ENCODE measurements at regions not wholly inside any gene's neighbourhood (a gene's known extent, or its start where the extent isn't known, plus 50 kb on each side); places are given as distances from the start of the nearest gene placed in this dataset.

DNA sequence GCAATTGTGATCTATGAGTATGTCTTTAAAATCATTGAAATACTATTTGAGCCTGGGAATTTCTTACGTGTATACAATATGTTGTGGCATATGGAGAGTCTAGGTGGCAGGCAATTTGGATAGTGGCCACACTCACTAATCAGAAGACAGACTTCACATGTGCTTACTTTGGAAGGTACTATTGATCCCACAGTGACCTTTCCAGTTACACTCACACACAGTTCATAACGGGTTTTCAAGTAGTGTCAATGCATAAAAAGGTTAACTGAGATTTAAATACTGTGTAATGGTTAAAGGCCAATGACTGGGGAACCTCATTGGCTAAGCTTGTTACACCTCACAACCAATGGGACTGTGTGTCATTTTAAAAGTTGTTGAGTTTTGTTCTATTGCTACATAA lies 783.2 kb downstream of the RPA4 start:
- no peak for TF ChIP-seq POLR2AphosphoS5 (IDR thresholded peaks at IDR 0.05; ENCODE audit: low read depth, low read length)
- TF ChIP-seq, protein P1, sequence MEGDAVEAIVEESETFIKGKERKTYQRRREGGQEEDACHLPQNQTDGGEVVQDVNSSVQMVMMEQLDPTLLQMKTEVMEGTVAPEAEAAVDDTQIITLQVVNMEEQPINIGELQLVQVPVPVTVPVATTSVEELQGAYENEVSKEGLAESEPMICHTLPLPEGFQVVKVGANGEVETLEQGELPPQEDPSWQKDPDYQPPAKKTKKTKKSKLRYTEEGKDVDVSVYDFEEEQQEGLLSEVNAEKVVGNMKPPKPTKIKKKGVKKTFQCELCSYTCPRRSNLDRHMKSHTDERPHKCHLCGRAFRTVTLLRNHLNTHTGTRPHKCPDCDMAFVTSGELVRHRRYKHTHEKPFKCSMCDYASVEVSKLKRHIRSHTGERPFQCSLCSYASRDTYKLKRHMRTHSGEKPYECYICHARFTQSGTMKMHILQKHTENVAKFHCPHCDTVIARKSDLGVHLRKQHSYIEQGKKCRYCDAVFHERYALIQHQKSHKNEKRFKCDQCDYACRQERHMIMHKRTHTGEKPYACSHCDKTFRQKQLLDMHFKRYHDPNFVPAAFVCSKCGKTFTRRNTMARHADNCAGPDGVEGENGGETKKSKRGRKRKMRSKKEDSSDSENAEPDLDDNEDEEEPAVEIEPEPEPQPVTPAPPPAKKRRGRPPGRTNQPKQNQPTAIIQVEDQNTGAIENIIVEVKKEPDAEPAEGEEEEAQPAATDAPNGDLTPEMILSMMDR (IDR thresholded peaks at IDR 0.05 in 2 of 3, conservative IDR thresholded peaks at IDR 0.05 in 1 of 3; ENCODE audit: borderline replicate concordance in 1 of 3, insufficient read depth in 1 of 3, low read depth in 2 of 3, low read length in 2 of 3) = no peak
- no peak for TF ChIP-seq POLR2A (IDR thresholded peaks at IDR 0.05; ENCODE audit: borderline replicate concordance, extremely low read depth, insufficient read depth, insufficient read length)
- no peak for TF ChIP-seq EZH2 (IDR thresholded peaks at IDR 0.05)
- TF ChIP-seq RAD21 (IDR thresholded peaks at IDR 0.05; ENCODE audit: low read depth) = no peak
- TF ChIP-seq CEBPB (IDR thresholded peaks at IDR 0.05; ENCODE audit: low read depth) = no peak
- no peak for TF ChIP-seq ZNF274 (IDR thresholded peaks at IDR 0.05; ENCODE audit: low read depth, low read length)
- TF ChIP-seq, protein P2, sequence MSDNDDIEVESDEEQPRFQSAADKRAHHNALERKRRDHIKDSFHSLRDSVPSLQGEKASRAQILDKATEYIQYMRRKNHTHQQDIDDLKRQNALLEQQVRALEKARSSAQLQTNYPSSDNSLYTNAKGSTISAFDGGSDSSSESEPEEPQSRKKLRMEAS (IDR thresholded peaks at IDR 0.05) = no peak
- TF ChIP-seq YY1 (IDR thresholded peaks at IDR 0.05; ENCODE audit: extremely low read depth, insufficient replicate concordance, low read depth, low read length) = no peak

Measured in HCT116 (cell line).